ENCODE measurements at regions not wholly inside any gene's neighbourhood (a gene's known extent, or its start where the extent isn't known, plus 50 kb on each side); places are given as distances from the start of the nearest gene placed in this dataset.

DNA sequence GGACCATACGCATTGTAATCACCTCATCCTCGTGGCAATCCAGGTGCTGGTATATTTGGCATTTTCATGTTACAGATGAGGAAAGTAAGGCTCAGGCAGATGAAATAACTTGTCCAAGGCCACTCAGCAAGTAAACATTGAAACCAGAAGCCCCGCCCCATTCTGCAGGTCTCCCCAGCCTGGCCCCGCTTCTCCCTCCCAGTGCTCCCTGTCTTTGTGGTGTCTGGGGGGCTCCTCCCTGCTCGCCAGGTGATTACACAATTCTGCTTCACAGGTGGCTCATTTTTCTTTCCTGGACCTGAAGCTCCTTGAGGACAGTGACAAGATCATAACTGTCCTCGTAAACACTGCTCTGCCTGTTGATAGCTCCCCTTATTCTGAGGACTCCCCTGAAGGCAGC lies 531.5 kb upstream of the B3GAT1 start:
- TF ChIP-seq CTCF (IDR thresholded peaks at IDR 0.05) (no peak), POLR2AphosphoS5 (IDR thresholded peaks at IDR 0.05) (no peak), POLR2A (IDR thresholded peaks at IDR 0.05) (no peak)
